ENCODE measurements at regions not wholly inside any gene's neighbourhood (a gene's known extent, or its start where the extent isn't known, plus 50 kb on each side); places are given as distances from the start of the nearest gene placed in this dataset.
A peak's percentile ranks its signal among the peaks of the same experiment; 100 is the strongest.
"Not testable (repeated sequence)": the region's sequence is repeated elsewhere in the genome, so short reads cannot be mapped to it uniquely, and the experiment has no call there.

- no peak overlapping the region for H3K4me3 ChIP-seq (ENCODE audit: low read depth, low read length)
- DNase-seq (ENCODE audit: low read depth) = no peak
- TF ChIP-seq CTCF (IDR thresholded peaks at IDR 0.05; ENCODE audit: insufficient read depth, low read length) = no peak
Measured at GRCh38 chr10:28769091-28769604, 91.8 kb downstream of the BAMBI start.

- not testable (repeated sequence) for DNase-seq (ENCODE audit: low read depth); H3K4me3 ChIP-seq (ENCODE audit: low read depth, low read length)
Measured at GRCh38 chr10:28771580-28772090, 94.3 kb downstream of the BAMBI start.

GRCh38 chr10:28774051-28774995 is 97.0 kb downstream of the BAMBI start:
- no peak overlapping the region for H3K4me3 ChIP-seq (ENCODE audit: low read depth, low read length)
- no peak for DNase-seq (ENCODE audit: low read depth)
- no peak for TF ChIP-seq CTCF (IDR thresholded peaks at IDR 0.05; ENCODE audit: insufficient read depth, low read length)

GRCh38 chr10:28775773-28776172 is 98.5 kb downstream of the BAMBI start:
- no peak for DNase-seq (ENCODE audit: low read depth)
- no peak for TF ChIP-seq CTCF (IDR thresholded peaks at IDR 0.05; ENCODE audit: insufficient read depth, low read length)
- no peak overlapping the region for H3K4me3 ChIP-seq (ENCODE audit: low read depth, low read length)

GRCh38 chr10:28776519-28776918 is 99.2 kb downstream of the BAMBI start:
- H3K4me3 ChIP-seq (ENCODE audit: low read depth, low read length) = no peak overlapping the region
- no peak for TF ChIP-seq CTCF (IDR thresholded peaks at IDR 0.05; ENCODE audit: insufficient read depth, low read length)
- no peak for DNase-seq (ENCODE audit: low read depth)

- H3K4me3 ChIP-seq (ENCODE audit: low read depth, low read length) = no peak overlapping the region
- TF ChIP-seq CTCF (IDR thresholded peaks at IDR 0.05; ENCODE audit: insufficient read depth, low read length) = no peak
- DNase-seq (ENCODE audit: low read depth) = no peak
Measured at GRCh38 chr10:28777911-28778310, 100.6 kb downstream of the BAMBI start.

- no peak for TF ChIP-seq CTCF (IDR thresholded peaks at IDR 0.05; ENCODE audit: insufficient read depth, low read length)
- H3K4me3 ChIP-seq (ENCODE audit: low read depth, low read length) = no peak overlapping the region
- peak; percentile 4 for DNase-seq (ENCODE audit: low read depth)
Measured at GRCh38 chr10:28778524-28778923, 101.2 kb downstream of the BAMBI start.
